HT-29 (cell line): ENCODE measurements at regions not wholly inside any gene's neighbourhood (a gene's known extent, or its start where the extent isn't known, plus 50 kb on each side); places are given as distances from the start of the nearest gene placed in this dataset.
"Not testable (repeated sequence)": the region's sequence is repeated elsewhere in the genome, so short reads cannot be mapped to it uniquely, and the experiment has no call there.

Experiments
- DNase-seq: peaks from one replicate; pipeline ENCODE4 v3.0.0-alpha.2; 2015; ENCODE audit warnings: low spot score

DNA sequence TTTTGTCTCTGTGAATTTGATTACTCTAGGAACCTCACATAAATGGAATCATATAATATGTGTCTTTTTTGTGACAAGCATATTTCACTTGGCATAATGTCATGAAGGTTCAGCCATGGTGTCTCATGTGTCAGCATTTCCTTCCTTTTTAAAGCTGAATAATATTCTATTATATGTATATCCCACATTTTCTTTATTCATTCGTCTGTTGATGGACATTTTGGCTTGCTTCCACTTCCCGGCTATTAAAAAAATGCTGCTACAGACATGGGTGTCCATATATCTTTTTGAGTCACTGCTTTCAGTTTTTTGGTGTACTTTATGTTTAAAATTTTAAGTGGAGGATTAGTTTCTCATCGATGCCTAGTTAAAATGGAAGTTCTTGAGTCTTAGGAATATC lies 59.8 kb upstream of the C5orf63 start:
- DNase-seq, result no peak

DNA sequence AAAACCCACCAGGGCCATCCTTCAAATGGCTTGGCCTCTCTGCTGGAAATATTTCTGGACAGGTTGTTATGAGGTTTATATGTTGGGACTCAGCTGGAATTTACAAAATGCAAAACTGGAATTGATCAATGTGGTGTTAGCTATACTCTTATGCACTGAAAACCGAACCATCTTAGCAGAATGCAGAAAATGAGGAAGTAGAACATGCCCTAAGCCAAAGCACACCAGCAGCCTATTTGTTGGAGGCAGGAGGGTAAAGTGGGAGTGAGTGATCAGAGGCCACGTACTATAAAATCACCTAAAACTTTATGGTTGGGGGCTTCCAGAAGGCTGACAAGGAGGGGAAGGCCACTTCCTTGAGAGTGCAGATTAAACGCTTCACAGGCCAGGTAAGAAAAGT lies 63.6 kb upstream of the C5orf63 start:
- DNase-seq, result no peak

DNA sequence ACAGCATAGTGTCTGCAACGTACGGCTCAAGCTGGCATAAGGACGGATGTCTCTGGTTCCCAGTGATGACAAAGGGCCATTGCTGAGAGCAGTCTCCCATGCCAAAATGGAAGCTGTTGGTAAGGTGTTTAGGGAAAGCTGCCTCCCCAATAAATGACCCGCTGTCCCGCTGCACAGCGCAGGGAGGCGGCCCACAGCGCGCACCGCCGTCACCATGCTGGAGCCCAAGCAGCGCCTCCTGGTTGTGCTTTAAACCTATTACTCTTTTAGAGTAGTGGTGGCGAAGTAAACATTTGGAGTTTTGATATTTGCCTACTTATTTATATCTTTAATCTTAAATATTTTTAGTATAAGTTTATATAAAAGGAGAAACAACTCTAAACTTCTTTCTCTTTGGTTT lies 70.4 kb upstream of the C5orf63 start:
- DNase-seq, result no peak

DNA sequence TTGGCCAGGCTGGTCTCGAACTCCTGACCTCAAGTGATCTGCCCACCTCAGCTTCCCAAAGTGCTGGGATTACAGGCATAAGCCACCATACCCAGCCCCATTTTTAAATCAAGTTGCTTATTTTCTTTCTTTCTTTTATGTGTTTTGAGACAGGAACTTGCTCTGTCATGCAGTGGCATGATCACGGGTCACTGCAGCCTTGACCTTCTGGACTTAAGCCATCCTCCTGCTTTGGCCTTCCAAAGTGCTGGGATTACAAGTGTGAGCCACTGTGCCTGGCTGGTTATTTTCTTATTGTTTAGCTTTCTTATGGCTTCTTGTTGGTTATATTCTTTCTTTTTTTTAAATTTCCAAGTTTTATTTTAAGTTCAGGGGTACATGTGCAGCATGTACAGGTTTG lies 79.7 kb upstream of the C5orf63 start:
- DNase-seq, result no peak

DNA sequence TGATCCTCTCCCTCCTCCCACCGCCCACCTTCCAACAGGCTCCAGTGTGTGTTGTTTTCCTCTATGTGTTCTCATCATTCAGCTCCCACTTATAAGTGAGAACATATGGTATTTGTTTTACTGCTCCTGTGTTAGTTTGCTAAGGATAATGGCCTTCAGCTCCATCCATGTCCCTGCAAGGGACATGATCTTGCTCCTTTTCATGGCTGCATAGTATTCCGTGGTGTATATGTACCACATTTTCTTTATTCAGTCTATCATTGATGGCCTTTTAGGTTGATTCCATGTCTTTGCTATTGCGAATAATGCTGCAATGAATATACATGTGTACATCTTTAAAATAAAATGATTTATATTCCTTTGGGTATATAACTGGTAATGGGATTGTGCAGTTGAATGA lies 80.2 kb upstream of the C5orf63 start:
- DNase-seq, result no peak

DNA sequence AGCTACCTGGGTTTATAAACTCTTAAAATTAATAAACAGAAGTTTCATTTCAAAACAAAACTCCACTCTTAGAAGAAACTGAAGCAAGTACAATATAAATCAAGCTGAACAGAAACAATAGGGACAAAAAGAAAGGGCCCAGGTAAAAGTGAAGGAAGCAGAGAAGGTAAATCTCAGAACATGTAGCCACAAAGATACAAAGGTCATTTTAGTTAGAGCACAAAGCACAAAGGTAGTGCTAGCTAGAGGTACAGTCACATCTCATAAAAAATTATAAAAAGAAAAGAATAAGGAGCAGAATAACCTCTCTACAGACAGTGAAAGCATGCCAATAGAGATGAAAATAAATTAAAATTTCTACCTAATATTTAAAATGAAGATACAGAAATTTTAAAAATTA lies 90.4 kb upstream of the C5orf63 start:
- DNase-seq, result peak; percentile 21

DNA sequence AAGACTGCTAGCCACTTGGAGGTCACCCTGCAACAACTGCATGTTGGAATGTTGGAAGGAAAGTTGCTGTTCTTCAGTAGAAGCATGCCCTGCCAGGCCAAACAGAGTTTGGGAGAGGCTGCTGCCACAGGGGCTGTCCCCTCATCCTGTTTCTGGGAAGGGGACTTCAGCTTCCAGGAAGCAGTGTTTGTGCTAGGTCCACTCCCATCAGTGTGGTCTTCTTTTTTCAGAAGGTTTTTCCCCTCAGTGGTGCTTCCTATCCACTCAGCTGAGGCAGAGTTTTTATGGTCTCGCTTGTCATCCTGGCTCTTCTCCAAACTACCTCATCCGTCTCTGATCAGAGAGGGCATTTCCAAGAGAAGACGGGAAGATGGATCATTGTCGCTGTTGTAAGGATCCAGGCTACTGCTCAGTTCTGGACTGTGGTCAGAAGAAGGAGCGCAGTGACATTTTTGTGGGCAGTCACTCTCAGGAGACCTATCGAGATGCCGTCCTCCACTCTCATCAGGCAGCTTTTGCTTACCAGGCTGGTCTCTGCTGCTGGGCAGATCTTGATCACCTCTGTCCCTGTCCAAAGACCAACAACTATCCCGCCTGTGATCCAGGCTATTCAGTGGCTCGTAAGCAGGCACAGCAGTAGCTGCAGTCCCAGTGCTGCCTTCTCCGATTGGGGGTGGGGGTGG lies 97.8 kb upstream of the C5orf63 start:
- no peak for DNase-seq

DNA sequence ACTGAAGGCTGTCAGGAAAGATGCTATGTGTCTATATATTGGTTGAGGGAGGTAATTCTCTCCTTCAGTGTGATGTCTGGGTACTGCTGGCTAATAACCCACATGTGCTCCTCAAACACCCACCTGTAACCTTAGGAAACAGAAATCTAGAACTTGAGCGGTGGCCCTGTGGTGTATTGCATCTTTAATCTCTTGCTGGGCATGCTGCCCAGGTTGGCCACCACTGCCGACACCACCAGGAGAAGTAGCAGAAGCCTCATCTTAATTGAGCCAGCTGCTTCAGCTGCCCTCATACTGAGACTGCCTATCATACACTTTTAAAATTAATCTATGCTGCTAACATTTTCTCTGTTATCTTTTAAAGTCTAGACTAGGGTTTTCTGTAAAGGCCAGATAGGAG lies 103.5 kb upstream of the C5orf63 start:
- DNase-seq, result no peak

DNA sequence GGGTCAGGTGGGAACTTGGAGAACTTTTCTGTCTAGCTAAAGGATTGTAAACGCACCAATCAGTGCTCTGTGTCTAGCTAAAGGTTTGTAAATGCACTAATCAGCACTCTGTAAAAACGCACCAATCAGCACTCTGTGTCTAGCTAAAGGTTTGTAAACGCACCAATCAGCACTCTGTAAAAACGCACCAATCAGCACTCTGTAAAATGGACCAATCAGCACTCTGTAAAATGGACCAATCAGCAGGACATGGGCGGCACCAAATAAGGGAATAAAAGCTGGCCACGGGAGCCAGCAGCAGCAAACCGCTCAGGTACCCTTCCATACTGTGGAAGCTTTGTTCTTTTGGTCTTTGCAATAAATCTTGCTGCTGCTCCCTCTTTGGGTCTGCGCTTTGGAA lies 108.0 kb upstream of the MEGF10 start:
- not testable (repeated sequence) for DNase-seq

DNA sequence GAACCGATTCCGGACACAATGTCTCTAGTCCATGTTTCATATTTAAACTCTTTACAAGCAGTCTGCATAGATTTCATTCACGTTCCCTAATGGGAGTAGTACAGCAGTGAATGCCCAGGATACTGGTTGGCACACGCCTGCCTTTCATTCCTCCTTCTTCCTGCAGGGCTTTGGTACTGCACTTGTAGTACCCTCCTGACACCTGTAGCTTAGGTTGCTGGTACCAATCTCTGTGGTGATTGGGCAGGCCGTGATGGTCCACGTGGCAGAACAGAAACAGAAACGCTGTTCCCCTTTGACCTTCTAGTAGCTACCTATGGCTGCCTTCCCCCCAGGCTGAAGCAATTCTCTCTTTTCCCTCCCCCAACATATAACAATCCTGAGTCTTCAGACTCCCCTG lies 107.3 kb upstream of the MEGF10 start:
- DNase-seq, result no peak

DNA sequence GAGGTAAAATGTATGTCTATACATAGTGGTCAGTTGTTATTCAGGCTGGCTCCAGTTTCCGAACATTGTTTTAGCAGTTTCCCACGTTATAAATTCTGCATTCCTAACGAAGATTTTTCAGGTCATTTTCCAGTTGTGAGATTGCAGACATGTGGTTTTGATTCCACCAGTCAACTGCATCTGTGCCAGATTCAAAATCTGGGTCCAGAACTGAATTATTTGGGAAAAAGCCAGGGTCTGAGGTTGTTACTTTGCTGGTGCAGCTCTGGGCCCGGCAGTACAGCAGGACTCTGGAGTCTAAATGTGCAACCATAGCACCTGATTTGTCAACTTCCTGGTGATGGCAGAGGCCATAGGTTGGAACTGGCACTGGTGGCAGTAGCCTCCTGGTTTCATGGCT lies 105.7 kb upstream of the MEGF10 start:
- DNase-seq, result no peak

DNA sequence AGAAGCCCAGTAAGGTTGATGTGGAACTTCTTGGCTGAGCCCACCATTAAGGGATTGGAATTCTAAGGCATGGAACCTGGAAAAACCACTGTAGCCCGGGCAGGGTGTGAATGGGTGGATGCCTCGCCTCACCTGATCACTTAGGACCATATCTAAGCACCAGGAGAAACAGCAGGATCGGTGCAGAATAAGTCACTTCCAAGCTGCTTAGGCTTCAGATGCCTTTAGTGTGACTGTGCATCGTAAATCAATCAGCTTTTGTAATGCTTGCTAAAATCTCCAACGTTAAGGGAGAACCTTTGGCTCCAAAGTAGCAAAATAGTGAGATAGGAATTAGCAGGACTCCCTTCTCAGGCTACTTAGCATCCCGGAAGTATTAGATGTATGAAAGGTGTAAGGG lies 103.9 kb upstream of the MEGF10 start:
- no peak for DNase-seq

DNA sequence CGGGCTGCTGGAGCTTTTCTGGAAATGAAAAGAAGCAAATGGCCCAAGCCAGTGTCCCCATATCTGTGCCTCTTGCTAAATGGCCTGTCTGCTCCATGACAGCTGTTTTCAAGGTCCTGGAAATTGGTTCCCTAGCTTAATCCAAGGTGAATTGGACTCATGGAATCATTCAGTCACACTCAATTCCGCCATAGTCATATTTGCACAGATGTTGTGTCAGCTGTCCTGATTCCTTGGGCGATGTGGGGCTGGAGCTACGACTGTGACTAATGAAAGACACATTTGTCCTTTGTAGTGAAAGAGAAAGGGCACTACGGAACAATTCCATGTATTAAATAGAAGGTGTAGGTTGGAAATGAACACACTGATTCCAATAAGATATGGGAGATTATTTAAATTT lies 102.9 kb upstream of the MEGF10 start:
- DNase-seq, result no peak

DNA sequence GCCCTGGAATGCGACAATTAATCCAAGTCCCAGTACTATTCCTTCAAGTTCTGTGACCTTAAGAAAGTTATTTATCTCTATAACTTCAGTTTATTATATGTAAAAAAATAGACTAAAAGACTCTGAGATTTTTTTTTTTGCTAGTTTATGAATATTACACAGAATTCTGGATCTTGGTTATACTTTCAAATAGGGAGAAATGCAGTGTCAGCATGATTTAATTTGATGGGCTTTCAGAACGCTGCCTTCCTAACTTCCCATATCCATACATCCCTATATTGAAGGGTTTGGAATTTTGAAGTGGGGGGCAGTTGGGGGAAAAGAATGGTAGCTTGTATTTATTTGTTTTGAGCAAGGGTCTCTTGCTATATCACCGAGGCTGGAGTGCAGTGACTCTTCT lies 98.4 kb upstream of the MEGF10 start:
- no peak for DNase-seq

DNA sequence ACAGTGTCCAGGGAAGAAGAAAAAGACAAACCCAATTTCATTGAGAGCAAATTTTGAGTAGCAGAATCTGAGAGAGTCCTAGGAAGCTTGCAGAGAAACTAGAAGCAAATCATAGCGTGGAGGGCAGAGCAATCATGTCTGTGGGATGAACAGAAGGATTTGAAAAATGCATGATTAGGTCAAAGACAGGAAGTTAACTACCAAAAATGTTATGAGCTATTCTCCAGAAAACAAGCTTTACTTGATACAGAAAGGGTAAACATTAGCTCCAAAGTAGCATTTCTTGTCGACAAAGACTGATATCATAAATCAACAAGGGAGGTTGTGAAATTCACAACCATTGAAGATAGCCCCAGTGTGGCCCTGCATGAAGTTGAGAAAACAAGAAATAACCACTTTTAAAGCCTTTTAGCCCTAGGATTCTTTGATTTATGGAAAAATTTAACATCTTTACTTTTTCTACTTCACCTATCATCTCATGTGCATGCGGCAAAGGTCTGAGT lies 97.7 kb upstream of the MEGF10 start:
- no peak for DNase-seq

DNA sequence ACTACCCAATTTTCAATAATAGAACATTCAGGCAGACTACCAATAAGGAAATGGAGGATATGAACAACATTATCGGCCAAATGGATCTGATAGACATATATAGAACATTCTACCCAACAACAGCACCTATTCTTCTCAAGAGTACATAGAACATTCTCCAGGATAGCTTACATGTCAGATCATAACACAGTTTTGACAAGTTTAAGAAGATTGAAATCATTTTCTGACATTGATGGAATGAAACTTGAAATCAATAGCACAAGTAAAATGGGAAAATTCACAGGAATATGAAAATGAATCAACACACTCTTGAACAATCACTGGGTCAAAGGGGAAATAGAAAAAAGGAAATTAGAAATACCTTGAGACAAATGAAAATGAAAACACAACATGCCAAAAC lies 94.6 kb upstream of the MEGF10 start:
- DNase-seq, result no peak

DNA sequence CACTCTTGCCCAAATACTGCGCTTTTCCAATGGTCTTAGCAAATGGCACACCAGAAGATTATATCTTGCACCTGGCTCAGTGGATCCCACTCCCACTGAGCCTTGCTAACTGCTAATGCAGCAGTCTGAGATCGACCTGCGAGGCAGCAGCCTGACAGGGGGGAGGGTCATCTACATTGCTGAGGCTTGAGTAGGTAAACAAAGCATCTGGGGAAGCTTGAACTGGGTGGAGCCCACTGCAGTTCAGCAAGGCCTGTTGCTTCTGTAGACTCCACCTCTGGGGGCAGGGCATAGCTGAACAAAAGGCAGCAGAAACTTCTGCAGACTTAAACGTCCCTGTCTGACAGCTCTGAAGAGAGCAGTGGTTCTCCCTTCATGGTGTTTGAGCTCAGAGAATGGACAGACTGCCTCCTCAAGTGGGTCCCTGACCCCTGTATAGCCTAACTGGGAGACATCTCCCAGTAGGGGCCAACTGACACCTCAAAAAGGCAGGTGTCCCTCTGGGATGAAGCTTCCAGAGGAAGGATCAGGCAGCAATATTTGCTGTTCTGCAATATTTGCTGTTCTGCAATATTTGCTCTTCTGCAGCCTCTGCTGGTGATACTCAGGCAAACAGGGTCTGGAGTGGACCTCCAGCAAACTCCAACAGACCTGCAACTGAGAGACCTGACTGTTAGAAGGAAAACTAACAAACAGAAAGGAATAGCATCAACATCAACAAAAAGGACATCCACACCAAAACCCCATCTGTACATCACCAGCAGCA lies 93.0 kb upstream of the MEGF10 start:
- DNase-seq, result not testable (repeated sequence)

DNA sequence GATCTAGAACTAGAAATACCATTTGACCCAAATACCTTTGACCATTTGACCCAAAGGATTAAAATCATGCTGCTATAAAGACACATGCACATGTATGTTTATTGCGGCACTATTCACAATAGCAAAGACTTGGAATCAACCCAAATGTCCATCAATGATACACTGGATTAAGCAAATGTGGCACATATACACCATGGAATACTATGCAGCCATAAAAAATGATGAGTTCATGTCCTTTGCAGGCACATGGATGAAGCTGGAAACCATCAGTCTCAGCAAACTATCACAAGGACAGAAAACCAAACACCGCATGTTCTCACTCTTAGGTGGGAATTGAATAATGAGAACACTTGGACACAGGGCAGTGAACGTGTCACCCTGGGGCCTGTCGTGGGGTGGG lies 87.9 kb upstream of the MEGF10 start:
- not testable (repeated sequence) for DNase-seq

DNA sequence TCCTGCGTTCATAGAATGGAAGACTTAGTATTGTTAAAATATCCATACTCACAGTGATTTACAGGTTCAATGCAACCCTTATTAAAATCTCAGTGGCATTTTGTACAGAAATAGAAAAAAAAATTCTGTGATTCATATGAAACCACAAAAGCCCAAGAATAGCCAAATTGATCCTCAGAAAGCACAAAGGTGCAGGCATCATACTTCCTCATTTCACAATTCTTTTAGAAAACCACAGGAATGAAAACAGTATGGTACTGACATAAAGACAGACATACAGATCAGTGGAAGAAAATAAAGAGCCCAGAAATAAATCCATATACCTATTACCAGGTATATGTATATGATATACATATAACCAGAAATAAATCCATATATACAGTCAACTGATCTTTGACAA lies 86.8 kb upstream of the MEGF10 start:
- peak; percentile 16 for DNase-seq

DNA sequence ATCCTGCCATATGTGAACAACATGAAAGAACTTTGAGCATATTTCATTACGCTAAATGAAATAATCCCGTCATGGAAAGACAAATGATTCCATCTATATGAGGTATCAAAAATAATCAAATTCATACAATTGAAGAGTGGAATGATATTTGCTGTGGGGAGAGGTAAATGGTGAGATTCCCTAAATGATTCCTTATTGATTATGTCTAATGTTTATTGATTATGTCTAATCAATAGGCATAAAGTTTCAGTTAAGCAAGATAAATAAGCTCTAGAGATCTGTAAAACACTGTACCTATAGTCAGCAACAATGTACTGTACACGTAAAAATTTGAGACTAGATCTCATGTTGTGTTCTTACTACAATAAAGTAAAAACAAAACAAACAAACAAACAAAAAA lies 85.4 kb upstream of the MEGF10 start:
- no peak for DNase-seq

DNA sequence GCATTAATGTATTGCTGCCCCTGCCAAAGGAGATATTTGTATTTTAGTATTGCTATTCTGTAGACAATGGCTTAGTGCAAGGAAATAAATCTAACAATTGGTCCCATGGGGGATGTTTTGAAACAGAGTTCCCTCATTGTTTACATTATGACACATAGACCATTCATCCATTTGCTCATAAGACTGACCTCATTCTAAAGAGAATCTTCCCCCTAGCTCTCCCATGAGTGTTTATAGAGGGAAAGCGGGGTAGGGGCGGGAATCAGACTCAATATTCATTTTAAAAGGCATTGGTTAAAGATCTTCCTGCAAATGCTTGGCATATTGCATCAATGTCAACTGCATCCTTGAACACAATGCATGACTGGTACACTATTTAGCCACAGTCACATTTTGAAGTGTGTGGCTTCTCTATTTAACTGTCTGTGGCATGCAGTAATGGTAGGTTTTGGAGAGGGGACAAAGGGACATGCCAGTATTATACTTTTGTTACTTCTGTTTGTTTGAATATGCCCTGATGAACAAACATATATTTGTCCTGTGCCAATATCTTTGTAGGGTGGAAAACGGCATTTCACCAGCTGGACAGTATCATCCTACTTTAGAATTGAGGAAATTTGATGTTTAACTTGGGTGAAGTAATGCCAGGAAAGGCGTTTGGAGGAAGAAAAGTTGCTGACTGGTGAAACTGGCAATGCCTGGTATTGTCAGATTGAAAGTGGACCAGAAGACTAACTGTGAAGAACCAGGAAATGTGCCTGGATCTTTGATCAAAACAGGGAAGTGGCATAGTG lies 84.1 kb upstream of the MEGF10 start:
- peak; percentile 61 for DNase-seq

DNA sequence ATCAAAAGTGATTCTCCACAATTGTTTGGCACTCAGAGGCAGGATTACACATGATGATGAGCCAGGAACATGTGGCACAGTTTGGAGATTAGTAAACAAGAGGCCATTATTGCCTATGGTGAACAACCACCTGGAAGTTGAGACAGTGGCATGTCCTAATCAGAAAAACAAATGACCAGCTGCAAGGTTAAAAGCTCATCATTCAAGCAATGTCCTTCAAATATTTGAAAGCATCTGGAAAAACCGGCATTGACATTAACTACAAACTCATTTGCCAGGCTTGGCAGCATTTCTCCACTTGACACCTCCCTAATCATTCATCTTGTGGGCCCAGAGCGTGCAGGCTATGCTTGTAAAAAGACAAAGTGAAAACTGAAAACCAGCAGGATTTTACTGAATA lies 80.6 kb upstream of the MEGF10 start:
- DNase-seq, result no peak

DNA sequence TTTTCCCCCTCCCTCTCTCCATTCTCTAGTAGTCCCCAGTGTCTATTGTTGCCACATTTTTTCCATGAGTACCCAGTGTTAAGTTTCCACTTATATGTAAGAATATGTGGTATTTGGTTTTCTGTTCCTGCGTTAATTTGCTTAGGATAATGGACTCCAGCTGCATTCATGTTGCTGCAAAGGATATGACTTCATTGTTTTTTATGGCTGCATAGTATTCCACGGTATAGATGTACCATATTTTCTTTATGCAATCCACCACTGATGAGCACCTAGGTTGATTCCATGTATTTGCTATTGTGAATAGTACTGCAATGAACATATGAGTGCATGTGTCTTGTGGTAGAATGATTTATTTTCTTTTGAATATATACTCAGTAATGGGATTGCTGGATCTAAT lies 77.4 kb upstream of the MEGF10 start:
- DNase-seq, result no peak
